DMS153 treated with DMSO at 0.1 percent for 48 hours (cell line): ENCODE measurements at regions not wholly inside any gene's neighbourhood (a gene's known extent, or its start where the extent isn't known, plus 50 kb on each side); places are given as distances from the start of the nearest gene placed in this dataset.
"Not testable (repeated sequence)": the region's sequence is repeated elsewhere in the genome, so short reads cannot be mapped to it uniquely, and the experiment has no call there.

ENCODE experiments used
- DNase-seq: peaks from one replicate; lab custom pipeline; 2025; ENCODE audit not compliant: unreplicated experiment; lab: John Stamatoyannopoulos, UW

- not testable (repeated sequence) for DNase-seq
Measured at GRCh38 chr10:15921423-15921945, 61.2 kb upstream of the MINDY3 start.

DNA sequence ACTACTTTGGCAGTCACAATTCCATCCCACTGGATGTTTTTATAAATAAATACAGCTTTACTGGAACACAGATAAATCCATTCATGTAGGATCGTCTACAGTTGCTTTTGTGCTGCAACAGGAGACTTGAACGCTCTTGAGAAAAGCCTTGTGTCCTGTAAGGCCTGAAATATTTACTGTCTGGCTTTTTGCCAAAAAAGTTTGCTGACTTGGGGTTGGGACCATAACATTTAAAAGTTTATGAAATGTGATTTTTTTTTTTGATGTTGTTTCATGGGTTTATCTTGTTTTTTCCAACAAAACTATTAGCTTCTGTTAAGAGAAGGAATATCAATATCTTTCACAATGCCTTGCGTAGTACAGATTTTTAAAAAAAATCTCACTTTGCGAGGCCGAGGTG is 71.1 kb upstream of the MINDY3 start:
- no peak for DNase-seq

- DNase-seq, result not testable (repeated sequence)
Measured at GRCh38 chr10:15939543-15939942, 79.2 kb upstream of the MINDY3 start.

DNA sequence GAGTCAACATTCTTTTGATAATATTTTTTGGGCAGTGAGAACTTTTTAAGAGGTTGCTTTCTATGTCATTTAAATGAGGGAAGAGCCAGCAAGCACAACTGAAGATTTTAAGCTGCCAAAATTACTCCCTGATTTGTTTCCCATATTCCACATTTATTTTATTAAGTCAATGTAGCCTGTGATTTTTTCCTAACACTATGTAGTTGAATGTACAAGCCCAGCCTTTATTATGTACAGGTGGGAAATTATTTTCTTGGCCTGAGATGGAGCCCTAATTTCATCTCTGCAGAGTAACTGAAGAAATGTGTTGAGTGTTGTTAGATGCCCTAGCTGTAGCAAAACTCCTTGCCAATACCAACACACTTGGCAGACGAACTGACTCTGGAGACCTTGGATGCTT is 83.1 kb upstream of the MINDY3 start:
- no peak for DNase-seq

DNA sequence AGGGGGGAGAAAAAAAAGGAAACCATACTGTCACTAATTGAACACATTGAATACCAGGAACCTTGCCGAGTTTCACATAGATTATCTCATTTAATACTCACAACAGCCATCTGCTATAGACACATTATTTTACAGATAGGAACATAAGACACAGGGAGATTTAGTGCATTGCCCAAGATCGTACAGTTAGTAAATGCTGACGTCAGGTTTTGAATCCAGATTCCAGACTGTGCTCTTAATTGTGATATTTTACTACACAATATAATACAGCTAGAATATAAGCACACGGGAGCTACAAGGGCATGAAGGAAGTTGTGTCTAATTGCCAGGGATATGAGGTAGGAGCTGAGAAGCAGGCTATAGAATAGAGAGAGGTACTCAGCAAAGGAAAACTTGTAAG is 93.9 kb upstream of the MINDY3 start:
- DNase-seq, result no peak

DNA sequence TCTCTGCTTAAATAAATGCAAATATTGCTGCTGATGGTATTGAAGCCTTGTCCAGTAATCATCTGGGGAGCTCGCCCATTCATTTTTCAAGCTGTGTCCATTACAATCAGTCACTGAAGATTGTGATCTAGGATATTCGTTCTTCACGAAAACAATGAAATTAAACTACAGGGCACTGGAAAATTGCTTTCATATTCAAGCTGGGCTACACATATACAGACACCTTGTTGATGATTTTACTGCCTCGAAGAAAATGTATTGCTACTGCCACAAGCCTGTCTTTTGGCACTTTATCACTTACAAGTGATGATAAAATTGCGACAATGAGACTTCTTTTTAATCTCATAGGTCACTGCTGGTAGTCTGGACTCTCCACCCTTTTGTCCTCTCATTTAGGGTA is 100.0 kb upstream of the MINDY3 start:
- no peak for DNase-seq

GRCh38 chr10:15972736-15973135 is 112.4 kb upstream of the MINDY3 start:
- DNase-seq, result not testable (repeated sequence)

- DNase-seq, result no peak
Measured at GRCh38 chr10:15985690-15986089, 125.4 kb upstream of the MINDY3 start.

DNA sequence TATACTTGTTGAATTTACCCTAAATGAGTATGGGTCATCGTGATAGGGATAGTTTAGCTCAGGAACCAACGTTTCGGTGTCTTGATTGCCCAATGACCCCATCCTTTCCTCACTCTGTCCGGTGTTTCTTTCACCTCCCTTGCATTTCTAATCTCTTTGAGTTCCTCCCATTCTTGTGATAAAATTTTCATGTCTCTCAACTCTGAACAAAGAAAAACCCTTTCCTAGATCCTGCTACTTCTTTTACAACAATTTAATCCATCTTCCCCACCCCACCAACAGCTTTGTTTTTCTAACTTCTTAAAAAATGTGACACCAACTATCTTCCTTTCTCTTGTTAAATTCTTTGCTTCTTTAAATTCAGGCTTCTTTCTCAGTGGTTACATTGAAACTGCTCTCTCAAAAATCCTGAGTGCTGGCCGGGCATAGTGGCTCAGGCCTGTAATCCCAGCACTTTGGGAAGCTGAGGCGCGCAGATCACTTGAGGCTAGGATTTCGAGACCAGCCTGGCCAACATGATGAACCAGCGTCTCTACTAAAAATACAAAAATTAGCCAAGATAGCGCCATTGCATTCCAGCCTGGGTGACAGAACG is 130.3 kb upstream of the MINDY3 start:
- DNase-seq, result no peak

GRCh38 chr10:15997313-15997712 is 137.0 kb upstream of the MINDY3 start:
- DNase-seq, result no peak

- DNase-seq, result no peak
Measured at GRCh38 chr10:16001581-16001980, 141.3 kb upstream of the MINDY3 start.

DNA sequence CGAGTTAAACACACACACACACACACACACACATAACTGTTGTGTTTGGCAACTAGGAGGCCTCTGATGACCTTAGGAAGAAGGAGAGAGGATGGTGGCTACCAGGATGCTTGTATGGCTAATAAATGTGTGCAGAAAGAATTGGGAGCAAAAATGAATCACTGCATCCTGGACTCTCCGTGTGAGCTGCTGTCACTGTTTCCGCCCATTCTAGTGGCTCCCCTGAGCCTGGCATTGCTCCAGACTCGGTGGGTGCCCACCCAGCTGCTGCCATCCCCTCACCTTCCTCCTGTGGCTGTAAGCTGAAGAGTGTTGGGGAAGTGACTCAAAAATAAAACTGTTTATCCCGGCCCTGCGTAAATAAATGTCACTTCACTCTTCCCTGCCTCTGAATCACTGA is 149.5 kb upstream of the MINDY3 start:
- DNase-seq, result no peak

DNA sequence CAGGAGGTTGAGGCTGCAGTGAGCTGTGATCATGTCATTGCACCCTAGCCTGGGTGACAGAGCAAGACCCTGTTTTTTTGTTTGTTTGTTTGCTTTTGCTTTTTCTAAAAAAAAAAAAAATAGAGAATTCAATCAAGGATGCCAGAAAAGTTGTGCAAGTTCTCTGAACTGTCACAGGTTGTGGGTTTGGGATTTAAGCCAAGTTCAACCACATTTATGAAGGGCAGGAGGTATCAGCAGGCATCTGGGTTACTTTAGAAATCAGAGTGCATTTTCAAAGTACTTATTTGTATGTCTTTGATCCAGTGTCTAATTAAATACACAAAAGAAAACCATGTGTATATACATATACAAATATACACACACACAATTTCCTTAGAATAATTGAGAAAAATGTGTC is 151.2 kb upstream of the MINDY3 start:
- no peak for DNase-seq

DNA sequence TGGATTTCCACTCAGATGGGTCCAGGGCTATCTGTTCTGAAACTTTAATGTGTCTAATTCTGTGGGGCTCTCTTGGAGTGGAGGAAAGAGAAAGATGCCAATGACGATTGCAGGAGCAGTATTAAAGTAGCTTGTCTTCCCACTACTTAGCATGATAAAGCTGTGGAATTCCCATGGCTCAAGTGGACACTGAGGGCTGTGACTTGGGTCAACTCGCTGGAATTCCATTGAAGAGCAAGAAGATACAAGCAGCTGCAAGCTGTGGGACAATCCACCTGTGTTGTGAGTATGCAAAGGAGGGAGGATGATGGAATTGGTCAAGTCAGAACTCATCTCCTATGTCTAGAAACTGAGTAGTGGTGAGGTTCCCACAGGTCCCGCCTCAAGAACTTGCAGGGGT is 154.2 kb upstream of the MINDY3 start:
- DNase-seq, result no peak

DNA sequence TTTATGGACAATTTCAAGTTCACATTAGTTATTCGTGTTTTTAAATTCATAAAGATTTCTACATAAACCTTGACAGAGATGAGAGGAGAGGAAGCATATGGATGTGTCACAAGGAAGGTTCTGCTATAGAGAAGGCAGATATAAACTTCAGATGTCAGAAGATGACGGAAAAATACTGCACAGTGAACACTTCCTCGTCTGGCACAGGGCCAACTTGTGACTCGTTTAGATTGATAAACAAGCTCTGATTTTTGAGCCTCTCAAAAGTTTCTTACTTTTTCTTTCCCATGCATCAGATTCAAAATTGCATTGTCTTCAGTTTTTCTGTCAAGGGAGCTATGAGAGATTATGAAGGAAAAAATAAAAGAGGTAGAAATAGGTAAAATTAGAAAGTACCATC is 156.4 kb upstream of the MINDY3 start:
- no peak for DNase-seq

- DNase-seq, result no peak
Measured at GRCh38 chr10:16020836-16021235, 160.5 kb upstream of the MINDY3 start.

GRCh38 chr10:16026832-16027231 is 166.5 kb upstream of the MINDY3 start:
- not testable (repeated sequence) for DNase-seq

DNA sequence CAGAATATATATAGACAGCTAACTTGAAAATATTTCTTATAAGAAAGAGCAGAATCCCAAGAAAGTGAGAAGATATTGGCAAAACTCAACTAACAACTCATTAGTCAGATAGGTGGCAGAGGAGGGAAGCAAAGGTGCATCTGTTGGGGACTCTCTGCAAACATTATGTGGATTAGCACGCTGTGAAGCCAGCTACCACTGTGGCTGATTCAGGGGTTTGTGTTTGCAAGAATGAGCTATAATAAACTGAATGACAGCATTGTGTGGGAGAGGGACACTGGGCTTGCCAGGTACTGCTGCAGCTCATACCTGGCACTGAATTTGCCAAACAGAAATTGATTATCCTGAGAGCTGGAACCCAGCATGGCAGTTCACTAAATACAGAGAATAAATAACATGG is 170.3 kb upstream of the MINDY3 start:
- DNase-seq, result no peak

- no peak for DNase-seq
Measured at GRCh38 chr10:16049050-16049449, 188.7 kb upstream of the MINDY3 start.

GRCh38 chr10:16049782-16050181 is 189.5 kb upstream of the MINDY3 start:
- DNase-seq, result no peak

DNA sequence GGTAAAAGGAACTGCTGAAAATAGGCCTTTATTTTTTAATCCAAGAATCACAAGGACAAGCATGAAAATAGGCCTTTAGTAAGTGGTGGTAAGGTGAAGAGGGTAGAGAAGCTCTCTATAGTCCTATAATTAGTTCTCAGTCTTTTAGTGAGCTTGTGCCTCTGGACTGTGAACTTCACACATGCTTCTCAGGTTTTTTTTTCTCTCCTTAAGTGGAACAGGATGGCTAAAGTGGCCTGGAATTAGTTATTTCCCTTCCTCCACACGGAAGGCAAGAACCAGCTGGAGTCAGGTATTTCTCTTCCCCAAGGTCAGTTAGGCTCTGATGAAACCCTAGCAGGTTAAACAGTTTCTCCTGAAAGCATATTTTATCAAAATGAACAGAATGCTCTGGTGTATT is 203.0 kb upstream of the MINDY3 start:
- no peak for DNase-seq

DNA sequence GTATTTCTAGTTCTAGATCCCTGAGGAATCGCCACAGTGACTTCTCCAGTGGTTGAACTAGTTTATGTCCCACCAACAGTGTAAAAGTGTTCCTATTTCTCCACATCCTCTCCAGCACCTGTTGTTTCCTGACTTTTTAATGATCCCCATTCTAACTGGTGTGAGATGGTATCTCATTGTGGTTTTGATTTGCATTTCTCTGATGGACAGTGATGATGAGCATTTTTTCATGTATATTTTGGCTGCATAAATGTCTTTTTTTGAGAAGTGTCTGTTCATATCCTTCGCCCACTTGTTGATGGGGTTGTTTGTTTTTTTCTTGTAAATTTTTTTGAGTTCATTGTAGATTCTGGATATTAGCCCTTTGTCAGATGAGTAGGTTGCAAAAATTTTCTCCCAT is 223.2 kb upstream of the MINDY3 start:
- not testable (repeated sequence) for DNase-seq

- DNase-seq, result no peak
Measured at GRCh38 chr10:16105082-16105481, 244.8 kb upstream of the MINDY3 start.
